Umbilical cord (tissue), 1 donor: ENCODE measurements at regions not wholly inside any gene's neighbourhood (a gene's known extent, or its start where the extent isn't known, plus 50 kb on each side); places are given as distances from the start of the nearest gene placed in this dataset.
"Not testable (repeated sequence)": the region's sequence is repeated elsewhere in the genome, so short reads cannot be mapped to it uniquely, and the experiment has no call there.

Source experiments
- DNase-seq: peaks from one replicate; pipeline ENCODE4 v3.0.0-alpha.2; 2015; ENCODE audit warnings: low spot score

DNA sequence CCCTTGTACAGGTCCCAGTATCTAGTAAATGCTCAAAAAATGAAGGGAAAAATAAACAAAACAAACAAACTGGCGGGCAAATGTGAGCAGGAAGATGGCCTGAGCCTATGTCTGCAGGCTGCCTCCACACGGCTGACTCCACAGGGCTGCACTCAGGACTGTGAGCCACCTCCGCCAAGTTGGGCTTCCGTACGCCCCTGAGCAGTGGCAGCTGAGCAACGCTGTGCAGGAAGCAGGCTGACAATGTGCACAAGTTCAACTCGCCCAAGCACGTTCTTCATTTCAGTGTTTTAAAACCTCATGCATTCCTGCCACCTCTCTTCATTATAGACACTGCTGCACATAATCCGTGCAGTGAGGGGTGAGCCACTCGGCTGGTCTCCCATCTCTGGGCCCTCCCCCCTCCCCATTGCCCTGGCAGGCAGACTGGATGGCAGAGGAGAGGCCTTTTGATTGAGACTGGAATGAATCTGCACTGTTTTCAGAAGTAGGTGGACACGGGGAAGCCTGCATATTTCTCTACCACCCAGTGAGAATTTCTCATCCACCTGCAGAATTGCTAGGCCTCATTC lies 915.3 kb downstream of the UQCRFS1 start:
- DNase-seq, result no peak

- no peak for DNase-seq
These were observed 915.9 kb downstream of the UQCRFS1 start for GRCh38 chr19:28297036-28297435.

GRCh38 chr19:28296506-28296905 lies 916.4 kb downstream of the UQCRFS1 start:
- DNase-seq, result no peak

DNA sequence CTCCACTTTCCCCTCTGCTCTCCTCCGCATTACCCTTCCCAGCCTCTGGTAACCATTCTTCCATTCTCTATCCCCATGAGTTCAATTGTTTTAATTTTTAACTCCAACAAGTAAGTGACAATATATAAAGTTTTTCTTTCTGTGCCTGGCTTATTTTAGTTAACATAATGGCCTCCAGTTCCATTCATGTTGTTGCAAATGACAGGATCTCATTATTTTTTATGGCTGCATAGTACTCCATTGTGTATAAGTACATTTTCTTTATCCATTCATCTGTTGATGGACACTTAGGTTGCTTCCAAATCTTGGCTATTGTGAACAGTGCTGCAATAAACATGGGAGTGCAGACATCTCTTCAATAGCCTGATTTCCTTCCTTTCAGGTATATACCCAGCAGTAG lies 918.0 kb downstream of the UQCRFS1 start:
- not testable (repeated sequence) for DNase-seq

DNA sequence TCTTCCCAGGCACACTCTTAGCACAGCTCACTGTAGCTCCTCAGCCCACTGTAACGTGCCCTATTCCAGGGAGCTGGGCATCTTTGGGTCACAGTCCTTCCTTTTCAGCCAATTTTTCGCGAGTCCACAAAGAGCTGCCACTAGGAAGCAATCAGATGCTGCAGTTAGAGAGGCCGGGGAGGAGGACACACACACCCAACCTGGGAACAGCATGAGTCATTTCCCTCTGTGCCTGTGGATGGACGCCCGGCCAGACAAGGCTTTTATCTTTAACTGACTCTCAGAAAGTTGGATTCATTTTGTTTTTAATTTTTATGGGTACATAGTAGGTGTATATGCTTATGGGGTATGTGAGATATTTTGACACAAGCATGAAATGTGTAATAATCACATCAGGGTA lies 918.6 kb downstream of the UQCRFS1 start:
- DNase-seq, result no peak

GRCh38 chr19:28293685-28294084 lies 919.3 kb downstream of the UQCRFS1 start:
- DNase-seq, result no peak

DNA sequence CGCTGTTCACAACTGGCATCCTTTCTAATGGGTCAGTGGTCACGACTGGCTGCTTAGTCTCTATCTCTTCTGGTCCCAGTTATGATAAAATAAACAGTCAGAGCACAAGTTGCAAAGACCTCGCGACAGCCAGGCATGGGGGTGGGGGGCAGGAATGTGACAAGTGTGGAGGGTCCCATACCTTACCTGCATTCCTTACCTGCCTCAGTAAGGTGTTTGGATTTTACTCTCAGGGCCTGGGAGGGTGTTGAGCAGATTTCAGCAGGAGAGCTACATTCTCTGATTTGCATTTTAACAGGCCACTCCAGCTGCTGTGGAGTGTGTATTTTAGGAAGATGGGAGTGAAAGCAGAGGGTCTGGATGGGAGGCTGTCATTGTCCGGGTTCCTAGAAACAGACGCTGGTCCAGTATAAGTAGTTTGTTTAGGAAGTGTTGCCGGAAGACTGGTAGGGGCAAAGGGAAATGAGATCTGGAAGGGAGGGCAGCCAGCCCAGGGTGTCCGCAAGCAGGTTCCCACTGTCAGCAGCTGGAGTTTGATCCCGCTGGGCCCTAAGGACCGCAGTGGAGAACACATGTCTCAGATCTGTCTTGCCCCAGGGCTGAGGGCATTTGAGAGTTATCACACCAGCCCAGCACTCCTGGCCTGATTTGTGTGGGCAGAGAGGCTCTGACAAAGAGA lies 920.0 kb downstream of the UQCRFS1 start:
- peak; percentile 14 for DNase-seq

GRCh38 chr19:28291874-28292273 lies 921.1 kb downstream of the UQCRFS1 start:
- no peak for DNase-seq

DNA sequence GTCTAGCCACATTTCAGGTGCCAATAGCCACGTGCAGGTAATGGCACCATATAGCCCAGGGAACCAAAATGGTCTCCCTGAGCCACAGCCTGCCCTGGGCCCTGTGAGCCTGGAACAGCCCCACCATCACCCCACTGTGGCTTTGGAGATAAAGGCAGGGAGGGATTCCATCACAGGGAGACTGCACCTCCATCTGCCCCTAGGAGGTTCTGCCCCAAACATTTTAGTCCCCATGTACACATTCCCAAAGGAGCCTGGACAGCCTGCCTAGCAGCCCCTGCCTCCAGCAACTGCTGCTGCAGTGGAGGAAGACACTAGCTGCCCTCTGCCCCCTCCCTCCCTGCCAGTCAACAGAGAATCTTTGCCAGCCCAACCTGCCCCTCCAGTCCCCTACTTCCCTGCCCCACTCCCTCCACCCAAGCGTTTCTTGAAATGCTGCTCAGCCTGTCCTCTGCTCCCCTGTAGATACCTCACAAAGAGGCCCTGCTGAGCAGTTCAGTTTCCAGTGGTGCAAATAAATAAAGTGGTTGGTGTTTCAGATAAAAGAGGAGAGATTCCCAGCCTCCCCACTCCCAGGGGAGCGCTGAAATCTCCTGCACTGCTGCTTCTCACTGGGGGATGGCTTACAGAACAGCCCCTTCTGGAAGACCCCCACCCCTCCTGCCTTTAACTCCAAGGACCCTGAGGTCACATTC lies 921.8 kb downstream of the UQCRFS1 start:
- peak; percentile 49 for DNase-seq

DNA sequence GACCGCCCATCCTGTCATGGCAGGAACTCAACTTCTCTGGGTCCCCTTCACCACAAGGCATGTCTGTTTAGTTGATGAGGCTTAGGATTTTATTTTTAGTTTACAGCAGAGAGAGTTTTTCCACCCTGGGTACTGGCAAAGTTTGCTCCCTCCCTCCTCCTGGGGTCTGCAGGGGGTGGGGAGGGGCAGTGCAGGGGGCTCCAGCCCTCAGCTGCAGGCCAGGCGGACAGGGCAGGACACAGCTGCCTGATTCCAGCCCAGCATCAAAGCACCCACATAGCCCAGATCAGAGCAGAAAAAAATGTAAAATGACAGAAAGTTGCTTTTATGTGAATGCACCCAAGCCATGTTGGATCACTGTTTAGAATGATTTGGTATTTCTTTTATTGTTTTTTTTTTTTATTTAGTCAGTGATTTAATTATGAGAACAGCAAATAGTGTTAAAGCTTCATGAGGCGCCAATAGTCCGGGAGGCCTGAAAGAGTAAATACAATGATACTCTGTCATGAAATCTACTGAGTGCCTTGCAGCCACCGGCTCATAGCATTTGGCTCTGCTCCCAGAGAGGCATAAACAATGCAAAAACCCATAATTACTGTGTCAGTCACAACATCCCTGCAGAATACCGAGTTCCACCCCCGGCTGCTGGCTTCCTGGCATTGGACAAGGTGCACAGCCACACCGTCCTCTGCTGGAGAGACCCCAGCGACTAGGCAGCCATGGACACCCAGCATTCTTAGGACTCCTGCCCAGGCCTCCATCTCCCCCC lies 923.5 kb downstream of the UQCRFS1 start:
- DNase-seq, result peak; percentile 76

DNA sequence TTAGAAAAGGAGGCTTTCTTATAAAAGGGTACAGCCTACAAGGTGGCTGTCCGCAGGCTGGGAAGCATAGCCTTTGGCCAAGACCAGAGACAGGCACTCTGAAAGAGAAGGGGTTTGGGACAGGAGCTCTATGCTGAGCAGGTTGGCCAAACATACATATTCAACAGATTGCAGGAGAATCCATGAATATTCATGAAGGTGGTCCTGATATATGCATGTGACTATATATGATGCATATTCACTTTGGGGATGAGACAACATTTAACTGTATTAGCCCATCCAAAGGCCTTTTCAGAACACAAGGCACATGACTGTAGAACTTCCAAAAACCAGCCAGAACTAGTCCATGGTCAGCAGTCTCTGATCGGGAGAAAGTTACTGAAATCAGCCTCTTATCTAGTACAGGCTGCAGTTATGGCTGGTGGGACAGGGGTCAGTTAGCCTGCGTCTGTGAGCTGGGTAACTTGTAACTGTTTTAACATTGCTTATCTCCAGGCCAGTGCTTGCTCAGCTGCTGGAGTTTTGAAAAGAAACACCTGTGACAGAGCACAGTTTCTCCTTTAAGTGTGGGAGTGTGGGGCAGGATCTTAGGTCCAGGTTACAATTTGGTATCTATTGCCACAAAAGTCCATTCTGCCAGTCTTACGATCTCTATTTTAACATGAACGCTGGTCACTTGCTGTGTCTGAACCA lies 924.2 kb downstream of the UQCRFS1 start:
- no peak for DNase-seq

DNA sequence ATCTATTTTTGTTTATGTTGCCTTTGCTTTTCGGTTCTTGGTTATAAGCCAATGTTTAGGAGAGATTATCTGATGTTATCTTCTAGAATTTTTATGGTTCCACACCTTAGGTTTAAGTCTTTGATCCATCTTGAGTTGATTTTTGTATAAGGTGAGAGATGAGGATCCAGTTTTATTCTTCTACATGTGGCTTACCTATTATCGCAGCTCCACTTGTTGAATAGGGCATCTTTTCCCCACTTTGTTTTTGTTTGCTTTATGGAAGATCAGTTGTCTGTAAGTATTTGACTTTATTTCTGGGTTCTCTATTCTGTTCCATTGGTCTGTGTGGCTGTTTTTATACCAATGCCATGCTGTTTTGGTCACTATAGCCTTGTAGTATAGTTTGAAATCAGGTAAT lies 927.0 kb downstream of the UQCRFS1 start:
- DNase-seq, result no peak

DNA sequence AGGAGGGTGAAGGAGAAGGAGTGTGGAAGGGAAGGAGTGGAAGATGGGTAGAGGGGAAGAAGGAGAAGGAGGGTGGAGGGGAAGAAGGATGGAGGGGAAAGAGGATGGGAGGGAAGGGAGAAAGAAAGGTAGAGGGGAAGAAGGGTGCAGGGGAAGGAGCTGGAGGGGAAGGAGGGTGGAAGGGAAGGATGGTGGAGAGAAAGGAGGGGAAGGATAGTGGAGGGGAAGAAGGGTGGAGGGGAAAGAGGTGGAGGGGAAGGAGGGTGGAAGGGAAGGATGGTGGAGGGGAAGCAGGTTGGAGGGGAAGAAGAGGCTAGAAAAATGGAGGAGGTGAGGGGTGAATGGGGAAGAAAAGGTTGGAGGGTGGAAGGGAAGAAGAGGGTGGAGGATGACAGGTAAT lies 927.9 kb downstream of the UQCRFS1 start:
- DNase-seq, result no peak

DNA sequence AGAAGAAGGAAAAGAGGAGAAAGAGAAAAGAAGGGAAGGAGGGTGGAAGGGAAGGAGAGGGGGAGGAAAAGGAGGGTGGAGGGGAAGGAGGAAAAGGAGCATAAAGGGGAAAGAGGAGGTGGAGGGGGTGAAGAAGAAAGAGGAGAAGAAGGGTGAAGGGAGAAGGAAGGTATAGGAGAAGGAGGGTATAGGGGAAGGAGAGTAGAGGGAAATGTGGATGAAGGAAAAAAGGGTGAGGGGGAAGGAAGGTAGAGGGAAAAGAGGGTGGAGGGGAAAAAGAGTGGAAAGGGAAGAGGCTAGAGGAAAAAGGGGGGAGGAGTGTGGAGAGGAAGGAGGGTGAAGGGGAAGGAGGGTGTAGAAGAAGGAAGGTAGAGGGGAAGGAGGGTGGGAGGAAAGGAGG lies 928.6 kb downstream of the UQCRFS1 start:
- no peak for DNase-seq

- no peak for DNase-seq
These were observed 929.4 kb downstream of the UQCRFS1 start for GRCh38 chr19:28283592-28283991.

DNA sequence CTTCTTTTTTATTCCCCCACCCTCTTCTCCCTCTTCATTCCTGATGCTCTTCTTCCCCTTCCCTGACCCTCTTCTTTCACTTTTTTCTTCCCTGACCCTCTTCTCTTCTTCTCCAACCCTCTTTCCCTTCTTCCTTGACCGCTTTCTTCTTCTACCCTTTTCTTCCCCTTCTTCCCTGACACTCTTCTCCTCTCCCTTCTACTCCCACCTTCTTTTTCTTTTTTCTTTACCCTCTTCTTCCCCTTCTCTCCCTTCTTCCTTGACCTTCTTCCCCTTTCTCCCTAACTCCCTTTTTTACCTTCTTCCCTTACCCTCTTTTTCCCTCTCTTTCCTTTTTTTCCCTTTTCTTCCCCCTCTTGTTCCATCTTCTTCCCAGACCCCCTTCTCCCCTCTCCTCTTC lies 931.3 kb downstream of the UQCRFS1 start:
- no peak for DNase-seq

DNA sequence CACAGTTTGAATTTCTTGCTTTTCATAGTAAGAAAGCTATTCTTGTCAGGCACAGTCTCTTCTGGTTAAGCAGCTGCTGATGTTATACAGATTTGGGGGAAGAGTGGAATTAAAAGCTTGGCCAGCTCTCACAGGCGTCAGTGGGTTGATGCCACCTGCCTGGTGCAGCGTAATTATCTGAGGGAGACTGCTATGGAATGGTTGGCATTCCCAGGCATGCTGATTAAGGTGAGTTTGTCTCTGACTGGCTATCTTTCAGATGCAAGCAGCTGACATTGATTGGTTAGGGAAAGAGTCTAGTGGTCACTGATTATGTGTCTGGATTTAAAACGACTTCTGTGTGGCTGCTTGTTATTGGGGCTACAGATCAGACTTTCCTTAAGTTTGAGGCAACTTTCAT lies 948.4 kb downstream of the UQCRFS1 start:
- DNase-seq, result no peak

- no peak for DNase-seq
These were observed 954.1 kb downstream of the UQCRFS1 start for GRCh38 chr19:28258829-28259228.

DNA sequence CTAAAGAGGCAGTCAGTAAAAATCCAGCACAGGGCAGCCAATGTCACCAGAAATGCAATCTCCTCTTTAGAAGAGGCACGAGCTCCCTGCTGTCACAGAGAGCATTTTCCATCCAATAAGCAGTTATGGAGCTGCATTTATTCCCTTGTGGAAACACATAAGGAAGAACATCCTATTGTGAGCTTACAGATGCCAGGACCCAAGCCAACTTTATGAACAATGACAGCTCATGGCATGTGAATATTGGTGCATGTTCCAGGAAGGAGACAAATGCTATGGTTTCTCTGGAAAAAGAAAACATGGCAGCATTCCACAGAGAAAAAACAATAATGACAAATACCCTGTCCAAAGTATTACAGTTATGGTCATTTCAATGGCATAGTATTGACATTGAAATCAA lies 955.6 kb downstream of the UQCRFS1 start:
- no peak for DNase-seq

DNA sequence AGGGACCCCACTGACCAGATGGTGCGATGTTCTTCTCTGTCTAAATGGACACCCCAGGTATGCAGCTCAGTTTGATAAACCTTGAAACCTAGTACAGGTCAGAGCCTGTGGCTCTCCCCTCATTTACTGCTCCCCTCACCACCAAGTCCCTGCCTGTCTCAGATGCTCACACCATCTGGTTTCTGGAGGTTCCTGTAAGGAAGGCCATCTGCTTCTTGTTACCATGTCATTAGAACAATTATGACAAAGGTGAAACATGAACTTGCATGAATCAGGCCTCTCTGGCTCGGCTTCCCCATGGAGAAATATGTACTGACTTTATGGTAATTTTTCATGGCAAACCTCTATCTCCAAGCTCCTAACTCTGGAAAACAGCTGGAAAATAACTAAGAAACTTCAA lies 965.7 kb downstream of the UQCRFS1 start:
- no peak for DNase-seq

DNA sequence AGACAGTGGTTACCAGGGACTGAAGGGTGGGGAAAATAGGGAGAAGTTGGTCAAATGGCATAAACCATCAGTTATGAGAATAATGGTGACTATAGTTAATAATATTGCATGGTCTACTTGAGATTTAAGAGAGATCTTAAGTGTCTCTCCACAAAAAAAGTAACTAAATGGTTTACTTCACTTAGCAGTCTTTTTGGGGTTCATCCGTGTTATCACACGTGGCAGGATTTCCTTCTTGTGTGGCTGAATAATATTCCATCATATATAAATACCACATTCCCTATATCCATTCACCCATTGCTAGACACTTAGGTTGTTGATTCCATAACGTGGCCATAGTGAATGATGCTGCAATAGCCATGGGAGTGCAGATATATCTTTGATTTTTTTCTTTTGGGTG lies 967.0 kb downstream of the UQCRFS1 start:
- no peak for DNase-seq

- no peak for DNase-seq
These were observed 968.0 kb downstream of the UQCRFS1 start for GRCh38 chr19:28244966-28245365.
